Epidermal melanocyte (primary cell): ENCODE measurements at regions not wholly inside any gene's neighbourhood (a gene's known extent, or its start where the extent isn't known, plus 50 kb on each side); places are given as distances from the start of the nearest gene placed in this dataset.

Experiments used
- DNase-seq: peaks from one replicate; pipeline ENCODE4 v3.0.0; 2011; ENCODE audit warnings: low spot score; ENCODE audit not compliant: insufficient read length

- DNase-seq = no peak
Observed at GRCh38 chr2:82172483-82172882, 1867.9 kb upstream of the LRRTM1 start.

- DNase-seq = no peak
Observed at GRCh38 chr2:82169379-82169778, 1864.8 kb upstream of the LRRTM1 start.

GRCh38 chr2:82165377-82165776, 1860.8 kb upstream of the LRRTM1 start:
- DNase-seq = no peak

- DNase-seq = no peak
Observed at GRCh38 chr2:82158150-82158549, 1853.6 kb upstream of the LRRTM1 start.

GRCh38 chr2:82155469-82155868, 1850.9 kb upstream of the LRRTM1 start:
- no peak for DNase-seq

- DNase-seq = no peak
Observed at GRCh38 chr2:82143343-82143742, 1838.8 kb upstream of the LRRTM1 start.

GRCh38 chr2:82139979-82140611, 1835.5 kb upstream of the LRRTM1 start:
- DNase-seq = no peak

- DNase-seq = no peak
Observed at GRCh38 chr2:82137441-82137840, 1832.9 kb upstream of the LRRTM1 start.

- DNase-seq = no peak
Observed at GRCh38 chr2:82128051-82128450, 1823.5 kb upstream of the LRRTM1 start.

- no peak for DNase-seq
Observed at GRCh38 chr2:82124629-82125028, 1820.1 kb upstream of the LRRTM1 start.

GRCh38 chr2:82120654-82121053, 1816.1 kb upstream of the LRRTM1 start:
- no peak for DNase-seq

GRCh38 chr2:82120115-82120514, 1815.6 kb upstream of the LRRTM1 start:
- DNase-seq = no peak

GRCh38 chr2:82109418-82109817, 1804.9 kb upstream of the LRRTM1 start:
- DNase-seq = no peak

- DNase-seq = no peak
Observed at GRCh38 chr2:82098617-82099016, 1794.1 kb upstream of the LRRTM1 start.

GRCh38 chr2:82089518-82089917, 1785.0 kb upstream of the LRRTM1 start:
- no peak for DNase-seq

GRCh38 chr2:82084679-82085392, 1780.3 kb upstream of the LRRTM1 start:
- no peak for DNase-seq

- no peak for DNase-seq
Observed at GRCh38 chr2:82075875-82076274, 1771.3 kb upstream of the LRRTM1 start.

GRCh38 chr2:82062463-82062862, 1757.9 kb upstream of the LRRTM1 start:
- DNase-seq = no peak

GRCh38 chr2:82055846-82056245, 1751.3 kb upstream of the LRRTM1 start:
- no peak for DNase-seq

GRCh38 chr2:82043867-82044266, 1739.3 kb upstream of the LRRTM1 start:
- DNase-seq = no peak

- no peak for DNase-seq
Observed at GRCh38 chr2:82027921-82028615, 1723.5 kb upstream of the LRRTM1 start.

- no peak for DNase-seq
Observed at GRCh38 chr2:82023710-82024109, 1719.2 kb upstream of the LRRTM1 start.

- no peak for DNase-seq
Observed at GRCh38 chr2:82013641-82014040, 1709.1 kb upstream of the LRRTM1 start.
